HepG2 (cell line): ENCODE measurements at regions not wholly inside any gene's neighbourhood (a gene's known extent, or its start where the extent isn't known, plus 50 kb on each side); places are given as distances from the start of the nearest gene placed in this dataset.

Source experiments
- ATF4 ChIP-seq, 2 experiments: fragments of 450-650 bp in 1 of 2; sonication (generic) in 1 of 2; formaldehyde crosslinking; IDR thresholded peaks; 2 replicates each; pipeline versions ENCODE4 v1.5.0 to v1.8.0; 2020 to 2022; ENCODE audit warnings: mild to moderate bottlenecking in 1 of 2, missing genetic modification reagents in 1 of 2
- DDIT3 ChIP-seq: sonication (generic); formaldehyde crosslinking; IDR thresholded peaks from 2 replicates; pipeline ENCODE4 v1.4.0; 2020; ENCODE audit warnings: mild to moderate bottlenecking, missing genetic modification reagents
- EED ChIP-seq: sonication (generic); formaldehyde crosslinking; IDR thresholded peaks from 2 replicates; pipeline ENCODE4 v1.5.0; 2020; ENCODE audit warnings: mild to moderate bottlenecking, missing genetic modification reagents
- MAF1 ChIP-seq: sonication (generic); formaldehyde crosslinking; IDR thresholded peaks from 2 replicates; pipeline ENCODE4 v1.5.0; 2020; ENCODE audit warnings: missing genetic modification reagents, borderline replicate concordance
- MATR3 ChIP-seq: sonication (generic); formaldehyde crosslinking; IDR thresholded peaks from 2 replicates; pipeline ENCODE4 v1.4.0; 2020; ENCODE audit warnings: missing genetic modification reagents
- PRDM15 ChIP-seq: sonication (generic); formaldehyde crosslinking; IDR thresholded peaks from 2 replicates; pipeline ENCODE4 v1.4.0; 2020; ENCODE audit warnings: missing genetic modification reagents
- RFX1 ChIP-seq: fragments of 450-650 bp; IDR thresholded peaks from 2 replicates; pipeline ENCODE4 v1.6.1; 2017
- SETDB1 ChIP-seq: sonication (generic); formaldehyde crosslinking; IDR thresholded peaks from 2 replicates; pipeline ENCODE4 v1.5.1; 2020; ENCODE audit warnings: missing genetic modification reagents, mild to moderate bottlenecking, borderline replicate concordance
- SMAD1 ChIP-seq: sonication (generic); formaldehyde crosslinking; IDR thresholded peaks from 2 replicates; pipeline ENCODE4 v1.4.0; 2020; ENCODE audit warnings: missing genetic modification reagents, low read depth, mild to moderate bottlenecking, borderline replicate concordance
- U2AF1 ChIP-seq: fragments of 200-400 bp; formaldehyde crosslinking; optimal IDR thresholded peaks from 2 replicates; pipeline ENCODE3; 2017; ENCODE audit warnings: mild to moderate bottlenecking, low read depth, low read length
- ZNF124 ChIP-seq: sonication (generic); formaldehyde crosslinking; IDR thresholded peaks from 2 replicates; pipeline ENCODE4 v1.4.0; 2020; ENCODE audit warnings: missing genetic modification reagents
- ZNF225 ChIP-seq: sonication (generic); formaldehyde crosslinking; IDR thresholded peaks from 2 replicates; pipeline ENCODE4 v1.4.0; 2020; ENCODE audit warnings: mild to moderate bottlenecking, missing genetic modification reagents
- ZNF318 ChIP-seq: sonication (generic); formaldehyde crosslinking; IDR thresholded peaks from 2 replicates; pipeline ENCODE4 v1.4.0; 2020; ENCODE audit warnings: mild to moderate bottlenecking, missing genetic modification reagents
- ZNF335 ChIP-seq: sonication (generic); formaldehyde crosslinking; IDR thresholded peaks from 2 replicates; pipeline ENCODE4 v1.4.0; 2020; ENCODE audit warnings: missing genetic modification reagents
- ZNF724P ChIP-seq: sonication (generic); formaldehyde crosslinking; IDR thresholded peaks from 2 replicates; pipeline ENCODE4 v1.8.0; 2022; ENCODE audit warnings: missing genetic modification reagents, borderline replicate concordance
- ZNF746 ChIP-seq: sonication (generic); formaldehyde crosslinking; IDR thresholded peaks from 2 replicates; pipeline ENCODE4 v1.8.0; 2022; ENCODE audit warnings: mild to moderate bottlenecking, missing genetic modification reagents
- ZSCAN21 ChIP-seq: sonication (generic); formaldehyde crosslinking; IDR thresholded peaks from 2 replicates; pipeline ENCODE4 v1.8.0; 2022; ENCODE audit warnings: mild to moderate bottlenecking, missing genetic modification reagents, moderate library complexity, borderline replicate concordance

GRCh38 chr1:58881471-58881994 lies 97.7 kb upstream of the JUN start (continued):
- no peak for TF ChIP-seq PRDM15 (CRISPR knock-in tag)
- peak in 1 of 2 experiments; percentile 82; a peak in 2 of 4 replicates for TF ChIP-seq ATF4 (CRISPR knock-in tag; IDR thresholded peaks at IDR 0.05)
- 0 out of 2 replicates have a peak, but pooled peaks have one; percentile 67 for TF ChIP-seq ZNF724P (CRISPR knock-in tag)
- TF ChIP-seq MATR3 (CRISPR knock-in tag): no peak
- TF ChIP-seq RFX1: no peak
- TF ChIP-seq ZNF225 (CRISPR knock-in tag): 0 out of 2 replicates have a peak, but pooled peaks have one; percentile 44
- no peak for TF ChIP-seq MAF1
- no peak for TF ChIP-seq SETDB1 (CRISPR knock-in tag)
- TF ChIP-seq ZNF124 (CRISPR knock-in tag): peak; percentile 75
- no peak for TF ChIP-seq U2AF1
- TF ChIP-seq ZNF746 (CRISPR knock-in tag): peak; percentile 88
- no peak for TF ChIP-seq ZSCAN21 (CRISPR knock-in tag)
- TF ChIP-seq ZNF335 (CRISPR knock-in tag): no peak
- TF ChIP-seq SMAD1: no peak; the same call in 1 of the 2 replicates
- TF ChIP-seq ZNF318: no peak
- TF ChIP-seq EED: no peak
- 0 out of 2 replicates have a peak, but pooled peaks have one; percentile 64 for TF ChIP-seq DDIT3 (CRISPR knock-in tag)
